CD4-positive, alpha-beta T cell (primary cell): ENCODE measurements at regions not wholly inside any gene's neighbourhood (a gene's known extent, or its start where the extent isn't known, plus 50 kb on each side); places are given as distances from the start of the nearest gene placed in this dataset.

ENCODE experiments used
- ATAC-seq: fragments of 200-7000 bp; cut with Tn5 transposase; one replicate; pipeline ENCODE4 v1.10.0; 2022; ENCODE audit warnings: mild to moderate bottlenecking; ENCODE audit not compliant: poor library complexity
- CTCF ChIA-PET: fragments of 350-600 bp; sonication (Branson Sonifier 250); formaldehyde crosslinking; loops from one replicate; lab custom pipeline; 2021; ENCODE audit warnings: antibody characterized with exemption, inconsistent platforms; lab: Charles Lee
- POLR2A ChIA-PET: fragments of 350-600 bp; sonication (Branson Sonifier 250); formaldehyde crosslinking; loops from one replicate; lab custom pipeline; 2021; ENCODE audit warnings: antibody characterized with exemption, inconsistent platforms; lab: Charles Lee
- DNase-seq, 14 experiments: peaks; one replicate each; pipeline ENCODE4 v3.0.0-alpha.2; 2013 to 2020; ENCODE audit warnings: mixed read lengths in 2 of 14
- H3K27ac ChIP-seq, 2 donors: one replicate each; pipeline versions ENCODE4 v1.5.1 to v1.7.0; 2013; ENCODE audit warnings: low read length in 2 of 2, low read depth in 1 of 2, mild to moderate bottlenecking in 1 of 2
- H3K27me3 ChIP-seq, 2 experiments: 1 replicate in 1 of 2; 2 replicates in 1 of 2; pipeline versions ENCODE4 v1.6.1 to v1.7.0; 2013; ENCODE audit warnings: low read length in 2 of 2, control low read depth in 1 of 2, mild to moderate bottlenecking in 1 of 2, moderate library complexity in 1 of 2; ENCODE audit not compliant: insufficient read depth in 2 of 2, control insufficient read depth in 1 of 2
- H3K36me3 ChIP-seq: one replicate; pipeline ENCODE4 v1.6.1; 2013; ENCODE audit warnings: low read length, control low read depth; ENCODE audit not compliant: insufficient read depth
- H3K4me1 ChIP-seq: one replicate; pipeline ENCODE4 v1.6.1; 2013; ENCODE audit warnings: low read length, control low read depth; ENCODE audit not compliant: insufficient read depth
- H3K4me3 ChIP-seq: one replicate; pipeline ENCODE4 v1.5.1; 2013; ENCODE audit warnings: mild to moderate bottlenecking, low read length, moderate library complexity
- H3K9me3 ChIP-seq, 2 experiments: 1 replicate in 1 of 2; 2 replicates in 1 of 2; pipeline versions ENCODE4 v1.6.1 to v1.7.0; 2013; ENCODE audit warnings: low read length in 2 of 2, mild to moderate bottlenecking in 2 of 2, control low read depth in 1 of 2, moderate library complexity in 1 of 2; ENCODE audit not compliant: control insufficient read depth in 1 of 2, insufficient read depth in 1 of 2
- H3K27ac Mint-ChIP-seq: one replicate; pipeline ENCODE4 v1.8.0; 2020; ENCODE audit warnings: mixed read lengths
- H3K27me3 Mint-ChIP-seq: one replicate; pipeline ENCODE4 v1.8.0; 2021; ENCODE audit warnings: mixed read lengths
- H3K36me3 Mint-ChIP-seq: one replicate; pipeline ENCODE4 v1.8.0; 2021; ENCODE audit warnings: low read depth, mixed read lengths
- H3K4me1 Mint-ChIP-seq: one replicate; pipeline ENCODE4 v1.8.0; 2021; ENCODE audit warnings: low read depth, mixed read lengths
- H3K4me3 Mint-ChIP-seq: one replicate; pipeline ENCODE4 v1.8.0; 2020; ENCODE audit warnings: mild to moderate bottlenecking, mixed read lengths
- H3K9me3 Mint-ChIP-seq: one replicate; pipeline ENCODE4 v1.8.0; 2020; ENCODE audit warnings: mixed read lengths
- intact Hi-C, 2 experiments: fragments of 100-400 bp; cut with DNase I in 1 of 2; cut with micrococcal nuclease in 1 of 2; formaldehyde crosslinking; loops; one replicate each; pipeline versions ENCODE4 v1.15.1 to v1.9.0; 2023 to 2025; cut with DNase I, micrococcal nuclease
- TF ChIP-seq, protein P1 (sequence below): fragments of 200-600 bp; IDR thresholded peaks from one replicate; pipeline ENCODE4 v1.8.0; 2022; ENCODE audit warnings: antibody characterized with exemption, mild to moderate bottlenecking

GRCh38 chr4:13872155-13872554, 244.6 kb upstream of the BOD1L1 start:
- H3K4me1 Mint-ChIP-seq = no peaks in the 10 kb centered on the region
- no peak overlapping the region for H3K4me3 ChIP-seq
- no peak overlapping the region for H3K4me3 Mint-ChIP-seq
- no peak overlapping the region for H3K27ac Mint-ChIP-seq
- no peaks in the 10 kb centered on the region for H3K36me3 ChIP-seq
- peaks cover 5% of the 10 kb centered on the region for H3K9me3 Mint-ChIP-seq
- no peaks in the 10 kb centered on the region for H3K27me3 ChIP-seq
- no peaks in the 10 kb centered on the region for H3K36me3 Mint-ChIP-seq
- H3K27me3 Mint-ChIP-seq = no peaks in the 10 kb centered on the region
- ATAC-seq (no peak), DNase-seq (no peak)
- TF ChIP-seq, protein P1, sequence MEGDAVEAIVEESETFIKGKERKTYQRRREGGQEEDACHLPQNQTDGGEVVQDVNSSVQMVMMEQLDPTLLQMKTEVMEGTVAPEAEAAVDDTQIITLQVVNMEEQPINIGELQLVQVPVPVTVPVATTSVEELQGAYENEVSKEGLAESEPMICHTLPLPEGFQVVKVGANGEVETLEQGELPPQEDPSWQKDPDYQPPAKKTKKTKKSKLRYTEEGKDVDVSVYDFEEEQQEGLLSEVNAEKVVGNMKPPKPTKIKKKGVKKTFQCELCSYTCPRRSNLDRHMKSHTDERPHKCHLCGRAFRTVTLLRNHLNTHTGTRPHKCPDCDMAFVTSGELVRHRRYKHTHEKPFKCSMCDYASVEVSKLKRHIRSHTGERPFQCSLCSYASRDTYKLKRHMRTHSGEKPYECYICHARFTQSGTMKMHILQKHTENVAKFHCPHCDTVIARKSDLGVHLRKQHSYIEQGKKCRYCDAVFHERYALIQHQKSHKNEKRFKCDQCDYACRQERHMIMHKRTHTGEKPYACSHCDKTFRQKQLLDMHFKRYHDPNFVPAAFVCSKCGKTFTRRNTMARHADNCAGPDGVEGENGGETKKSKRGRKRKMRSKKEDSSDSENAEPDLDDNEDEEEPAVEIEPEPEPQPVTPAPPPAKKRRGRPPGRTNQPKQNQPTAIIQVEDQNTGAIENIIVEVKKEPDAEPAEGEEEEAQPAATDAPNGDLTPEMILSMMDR = no peak
- ChIA-PET POLR2A (no interaction called here), CTCF (interaction anchor here (0.7 kb wide), 1 partner anchor 13 kb away, joined by 3 read pairs; no protein-coding TSS in a partner anchor)
- H3K27ac ChIP-seq = no peak overlapping the region
- H3K9me3 ChIP-seq = peaks cover 0 to 5% of the 10 kb centered on the region in 2 experiments
- H3K4me1 ChIP-seq = no peaks in the 10 kb centered on the region
- intact Hi-C loops = no loop called here

DNA sequence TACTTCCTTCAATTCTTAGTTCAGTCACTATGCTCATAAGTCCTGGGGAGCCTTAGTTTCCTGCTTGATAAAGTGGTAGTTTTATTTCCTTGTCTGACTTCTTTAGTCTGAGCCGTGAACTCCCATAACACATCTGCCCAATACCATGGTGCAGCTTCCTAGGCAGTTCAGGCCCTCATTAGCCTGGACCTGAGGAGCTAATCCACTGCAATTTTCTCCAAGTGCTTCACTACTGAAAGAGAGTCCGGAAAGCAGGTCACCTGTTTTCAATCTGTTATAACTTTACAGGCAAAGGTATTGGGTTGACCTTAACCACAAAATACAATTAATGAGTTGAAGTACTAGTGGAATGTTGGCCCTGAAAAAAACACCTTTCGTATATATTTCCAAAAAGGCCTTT, 245.4 kb upstream of the BOD1L1 start:
- no peak overlapping the region for H3K27ac ChIP-seq
- Mint-ChIP-seq H3K36me3 (no peaks in the 10 kb centered on the region), H3K4me1 (no peaks in the 10 kb centered on the region), H3K9me3 (peaks cover 5% of the 10 kb centered on the region), H3K27ac (no peak overlapping the region), H3K27me3 (no peaks in the 10 kb centered on the region), H3K4me3 (no peak overlapping the region)
- TF ChIP-seq, protein P1 = no peak
- H3K9me3 ChIP-seq = peaks cover 0 to 5% of the 10 kb centered on the region in 2 experiments
- no peaks in the 10 kb centered on the region for H3K4me1 ChIP-seq
- DNase-seq (no peak), ATAC-seq (no peak)
- no peak overlapping the region for H3K4me3 ChIP-seq
- ChIA-PET POLR2A (no interaction called here), CTCF (no interaction called here)
- intact Hi-C loops = no loop called here
- H3K27me3 ChIP-seq = no peaks in the 10 kb centered on the region
- no peaks in the 10 kb centered on the region for H3K36me3 ChIP-seq

- intact Hi-C loops = no loop called here
- TF ChIP-seq, protein P1 = no peak
- Mint-ChIP-seq H3K27ac (no peak overlapping the region), H3K27me3 (no peaks in the 10 kb centered on the region), H3K9me3 (peaks cover 5% of the 10 kb centered on the region), H3K4me1 (no peaks in the 10 kb centered on the region), H3K4me3 (no peak overlapping the region), H3K36me3 (no peaks in the 10 kb centered on the region)
- DNase-seq (no peak), ATAC-seq (no peak)
- H3K36me3 ChIP-seq = no peaks in the 10 kb centered on the region
- peaks cover 0 to 5% of the 10 kb centered on the region in 2 experiments for H3K9me3 ChIP-seq
- no peaks in the 10 kb centered on the region for H3K27me3 ChIP-seq
- no peaks in the 10 kb centered on the region for H3K4me1 ChIP-seq
- no peak overlapping the region for H3K27ac ChIP-seq
- ChIA-PET CTCF (no interaction called here), POLR2A (no interaction called here)
- no peak overlapping the region for H3K4me3 ChIP-seq
Observed at GRCh38 chr4:13875181-13875580, 247.7 kb upstream of the BOD1L1 start.
